HEK293T (cell line): ENCODE measurements at regions not wholly inside any gene's neighbourhood (a gene's known extent, or its start where the extent isn't known, plus 50 kb on each side); places are given as distances from the start of the nearest gene placed in this dataset.

Source experiments
- BHLHE40 ChIP-seq: fragments of 450-650 bp; IDR thresholded peaks from 2 replicates; pipeline ENCODE4 v1.6.1; 2016; ENCODE audit warnings: mild to moderate bottlenecking, moderate library complexity, borderline replicate concordance
- ELF4 ChIP-seq: fragments of 450-650 bp; IDR thresholded peaks from 2 replicates; pipeline ENCODE4 v1.6.1; 2017; ENCODE audit warnings: antibody characterized with exemption

DNA sequence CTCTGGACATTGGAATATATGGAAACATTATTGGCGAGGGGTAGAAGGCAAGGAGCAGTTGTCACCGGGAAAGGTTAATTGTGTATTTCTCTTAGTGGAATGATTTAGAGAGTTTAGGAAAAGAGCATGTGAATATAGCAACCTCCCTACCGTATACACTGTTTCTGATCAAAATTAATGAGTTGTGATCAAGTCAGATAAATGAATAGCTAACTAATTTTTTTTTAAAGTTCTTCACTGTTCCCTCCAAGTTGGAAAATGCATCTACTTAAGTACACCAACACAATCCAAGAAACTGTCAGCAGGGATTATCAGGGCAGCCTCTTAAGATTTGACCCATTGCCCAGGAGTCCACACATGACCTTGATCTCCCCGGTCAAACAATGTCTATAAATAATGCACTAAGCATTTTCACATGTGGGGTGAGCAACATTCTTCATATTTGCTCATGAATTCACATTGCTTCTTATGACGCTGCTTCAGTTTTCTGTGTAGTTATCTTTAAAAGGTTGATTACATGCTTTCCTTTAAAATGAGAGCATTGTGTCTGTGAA, 680.8 kb upstream of the NRSN1 start:
- TF ChIP-seq BHLHE40 (no peak), ELF4 (no peak)
